Thymus (tissue), 11 donors: ENCODE measurements at regions not wholly inside any gene's neighbourhood (a gene's known extent, or its start where the extent isn't known, plus 50 kb on each side); places are given as distances from the start of the nearest gene placed in this dataset.

Experiments
- DNase-seq, 9 donors: peaks; one replicate each; pipeline ENCODE4 v3.0.0-alpha.2; 2013; ENCODE audit warnings: low spot score in 9 of 9, low read depth in 6 of 9, missing footprints in 1 of 9
- H3K27ac ChIP-seq, 2 donors: one replicate each; pipeline ENCODE4 v1.5.1; 2013; ENCODE audit warnings: control low read depth in 1 of 2, low read depth in 1 of 2, low read length in 1 of 2, mild to moderate bottlenecking in 1 of 2, moderate library complexity in 1 of 2
- H3K27me3 ChIP-seq, 2 donors: one replicate each; pipeline ENCODE4 v1.5.1; 2013; ENCODE audit warnings: low read length in 1 of 2; ENCODE audit not compliant: control insufficient read depth in 2 of 2, insufficient read depth in 1 of 2
- H3K36me3 ChIP-seq, 2 donors: one replicate each; pipeline ENCODE4 v1.5.1; 2013; ENCODE audit warnings: low read length in 1 of 2, mild to moderate bottlenecking in 1 of 2, moderate library complexity in 1 of 2; ENCODE audit not compliant: control insufficient read depth in 2 of 2, insufficient read depth in 2 of 2
- H3K4me1 ChIP-seq, 2 donors: one replicate each; pipeline ENCODE4 v1.5.1; 2013; ENCODE audit warnings: low read length in 2 of 2; ENCODE audit not compliant: control insufficient read depth in 2 of 2, insufficient read depth in 2 of 2
- H3K4me3 ChIP-seq, 2 donors: one replicate each; pipeline ENCODE4 v1.5.1; 2013; ENCODE audit warnings: low read length in 2 of 2, control low read depth in 1 of 2, mild to moderate bottlenecking in 1 of 2
- H3K9me3 ChIP-seq, 2 donors: one replicate each; pipeline ENCODE4 v1.5.1; 2013; ENCODE audit warnings: low read length in 1 of 2, mild to moderate bottlenecking in 1 of 2; ENCODE audit not compliant: control insufficient read depth in 2 of 2, insufficient read depth in 1 of 2
- WGBS: extraction: QIAGEN DNeasy Blood & Tissue Kit; methylation state at CpG from one replicate; pipeline ENCODE4 v1.1.7; 2013; 5-methylcytosine and 5-hydroxymethylcytosine counted together
- donor health status: healthy.

- Histone ChIP-seq H3K4me3 (no peak overlapping the region), H3K9me3 (no peaks in the 10 kb centered on the region), H3K36me3 (no peaks in the 10 kb centered on the region), H3K4me1 (no peaks in the 10 kb centered on the region), H3K27ac (no peak overlapping the region), H3K27me3 (no peaks in the 10 kb centered on the region)
- no peak for DNase-seq
- 90% methylated on average over 1 of the region's 1 CpG for WGBS
Measured at GRCh38 chr2:67241453-67241852, 155.7 kb upstream of the ETAA1 start.

GRCh38 chr2:67242456-67242855 is 154.7 kb upstream of the ETAA1 start:
- H3K9me3 ChIP-seq = no peaks in the 10 kb centered on the region
- no peaks in the 10 kb centered on the region for H3K4me1 ChIP-seq
- H3K27me3 ChIP-seq = no peaks in the 10 kb centered on the region
- DNase-seq = no peak
- no peak overlapping the region for H3K4me3 ChIP-seq
- WGBS = 95% methylated on average over 3 of the region's 3 CpGs
- H3K27ac ChIP-seq = no peak overlapping the region
- H3K36me3 ChIP-seq = no peaks in the 10 kb centered on the region

GRCh38 chr2:67243919-67244318 is 153.2 kb upstream of the ETAA1 start:
- H3K4me3 ChIP-seq = no peak overlapping the region
- H3K27me3 ChIP-seq = no peaks in the 10 kb centered on the region
- DNase-seq = no peak
- H3K9me3 ChIP-seq = no peaks in the 10 kb centered on the region
- no peaks in the 10 kb centered on the region for H3K36me3 ChIP-seq
- no peak overlapping the region for H3K27ac ChIP-seq
- 95% methylated on average over 2 of the region's 2 CpGs for WGBS
- H3K4me1 ChIP-seq = no peaks in the 10 kb centered on the region

- no peak for DNase-seq
- WGBS = 87% methylated on average over 1 of the region's 1 CpG
- Histone ChIP-seq H3K36me3 (no peaks in the 10 kb centered on the region), H3K27ac (no peak overlapping the region), H3K27me3 (no peaks in the 10 kb centered on the region), H3K4me3 (no peak overlapping the region), H3K9me3 (no peaks in the 10 kb centered on the region), H3K4me1 (no peaks in the 10 kb centered on the region)
Measured at GRCh38 chr2:67246791-67247190, 150.3 kb upstream of the ETAA1 start.

- no peak overlapping the region for H3K4me3 ChIP-seq
- no peaks in the 10 kb centered on the region for H3K36me3 ChIP-seq
- H3K27ac ChIP-seq = no peak overlapping the region
- no peaks in the 10 kb centered on the region for H3K4me1 ChIP-seq
- H3K27me3 ChIP-seq = no peaks in the 10 kb centered on the region
- H3K9me3 ChIP-seq = no peaks in the 10 kb centered on the region
- WGBS = 96% methylated on average over 3 of the region's 3 CpGs
- no peak for DNase-seq
Measured at GRCh38 chr2:67251741-67252140, 145.4 kb upstream of the ETAA1 start.

GRCh38 chr2:67255933-67256615 is 141.1 kb upstream of the ETAA1 start:
- Histone ChIP-seq H3K27me3 (no peaks in the 10 kb centered on the region), H3K27ac (no peak overlapping the region), H3K36me3 (no peaks in the 10 kb centered on the region), H3K4me1 (no peaks in the 10 kb centered on the region), H3K9me3 (no peaks in the 10 kb centered on the region), H3K4me3 (no peak overlapping the region)
- no peak for DNase-seq
- 93% methylated on average over 2 of the region's 2 CpGs for WGBS

- Histone ChIP-seq H3K27ac (no peak overlapping the region), H3K9me3 (no peaks in the 10 kb centered on the region), H3K4me1 (no peaks in the 10 kb centered on the region), H3K27me3 (no peaks in the 10 kb centered on the region), H3K4me3 (no peak overlapping the region), H3K36me3 (no peaks in the 10 kb centered on the region)
- WGBS = 96% methylated on average over 3 of the region's 3 CpGs
- DNase-seq = no peak
Measured at GRCh38 chr2:67256892-67257291, 140.2 kb upstream of the ETAA1 start.

- DNase-seq = no peak
- H3K27me3 ChIP-seq = no peaks in the 10 kb centered on the region
- 97% methylated on average over 4 of the region's 4 CpGs for WGBS
- H3K27ac ChIP-seq = no peak overlapping the region
- H3K4me1 ChIP-seq = no peaks in the 10 kb centered on the region
- H3K9me3 ChIP-seq = no peaks in the 10 kb centered on the region
- H3K36me3 ChIP-seq = no peaks in the 10 kb centered on the region
- H3K4me3 ChIP-seq = no peak overlapping the region
Measured at GRCh38 chr2:67258122-67258521, 139.0 kb upstream of the ETAA1 start.

GRCh38 chr2:67258831-67259230 is 138.3 kb upstream of the ETAA1 start:
- Histone ChIP-seq H3K27ac (no peak overlapping the region), H3K36me3 (no peaks in the 10 kb centered on the region), H3K4me3 (no peak overlapping the region), H3K9me3 (no peaks in the 10 kb centered on the region), H3K4me1 (no peaks in the 10 kb centered on the region), H3K27me3 (no peaks in the 10 kb centered on the region)
- 92% methylated on average over 1 of the region's 1 CpG for WGBS
- DNase-seq = no peak
